SK-N-SH (cell line): ENCODE measurements at regions not wholly inside any gene's neighbourhood (a gene's known extent, or its start where the extent isn't known, plus 50 kb on each side); places are given as distances from the start of the nearest gene placed in this dataset.

ENCODE experiments used
- CTCF ChIA-PET: fragments of 300-600, 350-600 bp; formaldehyde crosslinking; extraction: SDS; loops from one replicate; lab custom pipeline; 2021; lab: Yijun Ruan, JAX
- POLR2A ChIA-PET: fragments of 350-600 bp; sonication (Branson Sonifier 250); formaldehyde crosslinking; extraction: SDS; loops from one replicate; lab custom pipeline; 2020; ENCODE audit warnings: antibody characterized with exemption, inconsistent platforms; lab: Yijun Ruan, JAX
- DNase-seq: peaks from one replicate; pipeline ENCODE4 v3.0.0; 2012
- H2AFZ ChIP-seq: fragments of 200-600 bp; sonication (generic); 2 replicates; pipeline ENCODE4 v1.8.1; 2016; ENCODE audit warnings: antibody characterized with exemption, mild to moderate bottlenecking, low read depth
- H3F3A ChIP-seq: fragments of 200-600 bp; sonication (generic); replicated peaks from 2 replicates; pipeline ENCODE3; 2016; ENCODE audit warnings: antibody characterized with exemption, mild to moderate bottlenecking; ENCODE audit not compliant: insufficient read depth
- H3K27ac ChIP-seq, 2 experiments: fragments of 200-500 bp in 1 of 2; fragments of 200-600 bp in 1 of 2; sonication (Bioruptor generic) in 1 of 2; sonication (generic), shearing (Covaris generic) in 1 of 2; 2 replicates each; pipeline versions ENCODE4 v1.5.1 to v1.6.1; 2014 to 2016; ENCODE audit warnings: low read depth in 2 of 2, inconsistent platforms in 1 of 2, low read length in 1 of 2, mild to moderate bottlenecking in 1 of 2, mixed read lengths in 1 of 2
- H3K27me3 ChIP-seq: fragments of 200-600 bp; sonication (generic), shearing (Covaris generic); 2 replicates; pipeline ENCODE4 v1.6.1; 2016; ENCODE audit warnings: mixed run types; ENCODE audit not compliant: insufficient read depth
- H3K36me3 ChIP-seq, 2 experiments: fragments of 200-500 bp in 1 of 2; fragments of 200-600 bp in 1 of 2; sonication (Bioruptor generic) in 1 of 2; sonication (generic) in 1 of 2; replicated peaks in 1 of 2; 2 replicates each; pipeline versions ENCODE3 to v1.5.1; 2014 to 2016; ENCODE audit warnings: low read length in 1 of 2, mild to moderate bottlenecking in 1 of 2; ENCODE audit not compliant: insufficient read depth in 2 of 2, control insufficient read depth in 1 of 2
- H3K4me1 ChIP-seq, 2 experiments: fragments of 200-500 bp in 1 of 2; fragments of 200-600 bp in 1 of 2; sonication (Bioruptor generic) in 1 of 2; sonication (generic), shearing (Covaris generic) in 1 of 2; 2 replicates each; pipeline versions ENCODE4 v1.5.1 to v1.6.1; 2014 to 2016; ENCODE audit warnings: low read depth in 1 of 2, low read length in 1 of 2, mixed run types in 1 of 2; ENCODE audit not compliant: insufficient read depth in 2 of 2, control insufficient read depth in 1 of 2
- H3K4me2 ChIP-seq: fragments of 200-600 bp; sonication (generic), shearing (Covaris generic); 2 replicates; pipeline ENCODE4 v1.6.1; 2017; ENCODE audit warnings: mixed run types
- H3K4me3 ChIP-seq, 2 experiments: fragments of 200-500 bp in 1 of 2; fragments of 200-600 bp in 1 of 2; sonication (Bioruptor generic) in 1 of 2; sonication (generic), shearing (Covaris generic) in 1 of 2; 2 replicates each; pipeline versions ENCODE4 v1.5.1 to v1.8.1; 2014 to 2016; ENCODE audit warnings: low read depth in 2 of 2, inconsistent platforms in 1 of 2, low read length in 1 of 2, mild to moderate bottlenecking in 1 of 2, mixed read lengths in 1 of 2, moderate library complexity in 1 of 2
- H3K79me2 ChIP-seq: fragments of 200-600 bp; sonication (generic); 2 replicates; pipeline ENCODE4 v1.8.1; 2017; ENCODE audit warnings: mild to moderate bottlenecking; ENCODE audit not compliant: insufficient read depth
- H3K9ac ChIP-seq: fragments of 200-600 bp; sonication (generic); 2 replicates; pipeline ENCODE4 v1.6.1; 2017; ENCODE audit warnings: mixed run types
- H3K9me2 ChIP-seq: fragments of 200-600 bp; sonication (generic); 2 replicates; pipeline ENCODE4 v1.6.1; 2017; ENCODE audit warnings: mixed run types
- H3K9me3 ChIP-seq: fragments of 200-600 bp; sonication (generic); 2 replicates; pipeline ENCODE4 v1.6.1; 2017; ENCODE audit warnings: mixed run types, mild to moderate bottlenecking, moderate library complexity
- H4K20me1 ChIP-seq: fragments of 200-600 bp; sonication (generic); 2 replicates; pipeline ENCODE4 v1.6.1; 2017; ENCODE audit warnings: mild to moderate bottlenecking, mixed run types; ENCODE audit not compliant: insufficient read depth
- ELF1 ChIP-seq: IDR thresholded peaks from 2 replicates; pipeline ENCODE4 v1.4.0; 2012
- EP300 ChIP-seq, 2 experiments: IDR thresholded peaks; 2 replicates each; pipeline versions ENCODE4 v1.4.0 to v1.6.1; 2012; ENCODE audit warnings: borderline replicate concordance in 1 of 2, low read depth in 1 of 2, low read length in 1 of 2
- EZH2phosphoT487 ChIP-seq: fragments of 200-600 bp; sonication (generic); IDR thresholded peaks from 2 replicates; pipeline ENCODE4 v1.6.1; 2017; ENCODE audit warnings: low read depth, mixed run types, mild to moderate bottlenecking, antibody characterized with exemption, moderate library complexity, borderline replicate concordance
- GABPA ChIP-seq: IDR thresholded peaks from 2 replicates; pipeline ENCODE4 v1.4.0; 2012; ENCODE audit warnings: low read depth, mild to moderate bottlenecking
- MEF2A ChIP-seq: IDR thresholded peaks from 2 replicates; pipeline ENCODE4 v1.4.0; 2012; ENCODE audit warnings: low read depth, borderline replicate concordance
- MXI1 ChIP-seq: IDR thresholded peaks from 2 replicates; pipeline ENCODE4 v1.6.1; 2012; ENCODE audit warnings: mild to moderate bottlenecking, low read depth, low read length, improper control_type of control experiment
- RAD21 ChIP-seq: IDR thresholded peaks from 2 replicates; pipeline ENCODE4 v1.6.1; 2012; ENCODE audit warnings: mild to moderate bottlenecking, low read length
- RCOR1 ChIP-seq: fragments of 150-350 bp; IDR thresholded peaks from 2 replicates; pipeline ENCODE4 v1.6.1; 2017; ENCODE audit warnings: antibody characterized with exemption, low read length
- RFX5 ChIP-seq: IDR thresholded peaks from 2 replicates; pipeline ENCODE4 v1.6.1; 2012; ENCODE audit warnings: mild to moderate bottlenecking, improper control_type of control experiment, low read length
- RXRA ChIP-seq: IDR thresholded peaks from 2 replicates; pipeline ENCODE4 v1.4.0; 2012; ENCODE audit warnings: low read depth, mild to moderate bottlenecking, borderline replicate concordance
- TCF12 ChIP-seq: IDR thresholded peaks from 2 replicates; pipeline ENCODE4 v1.4.0; 2012
- USF1 ChIP-seq: IDR thresholded peaks from 2 replicates; pipeline ENCODE4 v1.4.0; 2012; ENCODE audit warnings: low read depth, borderline replicate concordance
- YY1 ChIP-seq: IDR thresholded peaks from 2 replicates; pipeline ENCODE4 v1.4.0; 2012; ENCODE audit warnings: low read depth, mild to moderate bottlenecking
- WGBS: methylation state at CpG from one replicate; pipeline ENCODE4 v1.1.6; 2017; ENCODE audit warnings: low lambda C conversion rate; 5-methylcytosine and 5-hydroxymethylcytosine counted together
- TF ChIP-seq, protein P1 (sequence below): fragments of 200-600 bp; sonication (generic); IDR thresholded peaks from 2 replicates; pipeline ENCODE4 v1.6.1; 2017; ENCODE audit warnings: antibody characterized with exemption, mild to moderate bottlenecking, moderate library complexity

DNA sequence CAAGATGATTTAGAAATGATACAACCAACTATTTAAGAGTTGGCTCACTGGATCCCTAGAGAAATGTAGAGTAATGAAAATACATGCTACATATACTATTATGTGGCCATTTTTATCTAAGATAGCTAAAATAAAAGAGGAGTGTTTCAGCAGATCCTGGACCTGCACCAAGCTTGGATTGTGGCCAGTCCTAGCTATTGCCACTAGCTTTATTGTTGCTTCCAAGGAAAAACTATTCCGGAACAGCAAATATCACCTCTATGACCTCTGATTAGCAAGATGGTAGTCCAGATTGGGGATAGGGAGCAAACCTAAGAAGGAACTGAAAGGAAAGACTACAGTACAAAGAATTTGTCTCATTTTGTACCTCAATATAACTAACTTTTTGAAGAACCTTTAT is 63.7 kb upstream of the NDN start:
- Histone ChIP-seq H3K27ac (no peak overlapping the region), H3K36me3 (no peaks in the 10 kb centered on the region), H2AFZ (no peak overlapping the region), H4K20me1 (no peaks in the 10 kb centered on the region), H3F3A (no peaks in the 10 kb centered on the region), H3K9me2 (no peaks in the 10 kb centered on the region), H3K9me3 (no peaks in the 10 kb centered on the region), H3K4me2 (no peak overlapping the region), H3K79me2 (no peaks in the 10 kb centered on the region), H3K4me3 (no peak overlapping the region), H3K27me3 (no peaks in the 10 kb centered on the region), H3K9ac (no peak overlapping the region), H3K4me1 (no peaks in the 10 kb centered on the region)
- 0% methylated on average over 1 of the region's 1 CpG for WGBS
- no peak for DNase-seq
- ChIA-PET POLR2A (no interaction called here), CTCF (no interaction called here)
- no peak for TF ChIP-seq MXI1
- no peak for TF ChIP-seq MEF2A
- TF ChIP-seq USF1, result no peak

- no peak for TF ChIP-seq YY1
- TF ChIP-seq, protein P1, sequence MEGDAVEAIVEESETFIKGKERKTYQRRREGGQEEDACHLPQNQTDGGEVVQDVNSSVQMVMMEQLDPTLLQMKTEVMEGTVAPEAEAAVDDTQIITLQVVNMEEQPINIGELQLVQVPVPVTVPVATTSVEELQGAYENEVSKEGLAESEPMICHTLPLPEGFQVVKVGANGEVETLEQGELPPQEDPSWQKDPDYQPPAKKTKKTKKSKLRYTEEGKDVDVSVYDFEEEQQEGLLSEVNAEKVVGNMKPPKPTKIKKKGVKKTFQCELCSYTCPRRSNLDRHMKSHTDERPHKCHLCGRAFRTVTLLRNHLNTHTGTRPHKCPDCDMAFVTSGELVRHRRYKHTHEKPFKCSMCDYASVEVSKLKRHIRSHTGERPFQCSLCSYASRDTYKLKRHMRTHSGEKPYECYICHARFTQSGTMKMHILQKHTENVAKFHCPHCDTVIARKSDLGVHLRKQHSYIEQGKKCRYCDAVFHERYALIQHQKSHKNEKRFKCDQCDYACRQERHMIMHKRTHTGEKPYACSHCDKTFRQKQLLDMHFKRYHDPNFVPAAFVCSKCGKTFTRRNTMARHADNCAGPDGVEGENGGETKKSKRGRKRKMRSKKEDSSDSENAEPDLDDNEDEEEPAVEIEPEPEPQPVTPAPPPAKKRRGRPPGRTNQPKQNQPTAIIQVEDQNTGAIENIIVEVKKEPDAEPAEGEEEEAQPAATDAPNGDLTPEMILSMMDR, result no peak
- TF ChIP-seq USF1, result no peak
- TF ChIP-seq MXI1, result no peak
- no peak for TF ChIP-seq EP300 (IDR thresholded peaks at IDR 0.05; ENCODE audit: borderline replicate concordance in 1 of 2, low read depth in 1 of 2, low read length in 1 of 2)
- TF ChIP-seq ELF1, result no peak
- WGBS, result 13% methylated on average over 1 of the region's 2 CpGs
These were observed 66.1 kb upstream of the NDN start for GRCh38 chr15:23753248-23753647.

DNA sequence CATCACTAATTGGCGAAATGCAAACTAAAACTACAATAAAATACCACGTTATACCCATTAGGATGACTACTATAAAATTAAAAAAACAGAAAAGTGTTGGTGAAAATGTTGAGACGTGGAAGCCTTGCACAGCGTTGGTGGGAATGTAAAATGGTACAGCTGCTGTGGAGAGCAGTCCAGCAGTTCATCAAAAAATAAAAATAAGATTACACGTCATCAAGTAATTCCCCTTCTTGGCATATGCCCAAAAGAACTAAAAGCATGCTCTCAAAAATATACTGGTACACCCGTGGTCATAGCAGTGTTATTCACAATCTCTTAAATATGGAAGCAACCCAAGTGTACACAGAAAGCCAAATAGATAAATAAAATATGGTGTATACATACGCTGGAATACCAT is 71.8 kb upstream of the NDN start:
- CTCF ChIA-PET, result no interaction called here
- TF ChIP-seq RXRA (no peak), TCF12 (no peak), USF1 (no peak), GABPA (no peak), EP300 (IDR thresholded peaks at IDR 0.05; ENCODE audit: borderline replicate concordance in 1 of 2, low read depth in 1 of 2, low read length in 1 of 2) (no peak), RFX5 (no peak), RCOR1 (no peak), MXI1 (no peak), YY1 (no peak), EZH2phosphoT487 (no peak), RAD21 (no peak)
- TF ChIP-seq, protein P1, result no peak

More at GRCh38 chr15:23753248-23753647, 66.1 kb upstream of the NDN start:
- no peaks in the 10 kb centered on the region for H3K79me2 ChIP-seq
- H3K4me3 ChIP-seq, result no peak overlapping the region
- no peaks in the 10 kb centered on the region for H3F3A ChIP-seq
- H3K27me3 ChIP-seq, result no peaks in the 10 kb centered on the region
- CTCF ChIA-PET, result no interaction called here
- no peaks in the 10 kb centered on the region for H3K4me1 ChIP-seq
- no peak for DNase-seq
- POLR2A ChIA-PET, result no interaction called here
- no peak overlapping the region for H2AFZ ChIP-seq
- H3K9me2 ChIP-seq, result no peaks in the 10 kb centered on the region
- H3K9ac ChIP-seq, result no peak overlapping the region
- H3K4me2 ChIP-seq, result no peak overlapping the region
- H3K9me3 ChIP-seq, result no peaks in the 10 kb centered on the region
- no peaks in the 10 kb centered on the region for H4K20me1 ChIP-seq
- no peaks in the 10 kb centered on the region for H3K36me3 ChIP-seq
- H3K27ac ChIP-seq, result no peak overlapping the region

More for the DNA sequence above, 71.8 kb upstream of the NDN start:
- no peak for DNase-seq
- Histone ChIP-seq H3K4me3 (no peak overlapping the region), H3K9me3 (no peaks in the 10 kb centered on the region), H3K4me2 (no peak overlapping the region), H3K27me3 (no peaks in the 10 kb centered on the region), H2AFZ (no peak overlapping the region), H4K20me1 (no peaks in the 10 kb centered on the region), H3K27ac (no peak overlapping the region), H3K4me1 (no peaks in the 10 kb centered on the region), H3F3A (no peaks in the 10 kb centered on the region), H3K9me2 (no peaks in the 10 kb centered on the region), H3K9ac (no peak overlapping the region), H3K36me3 (no peaks in the 10 kb centered on the region), H3K79me2 (no peaks in the 10 kb centered on the region)
- under 1% methylated on average over 7 of the region's 7 CpGs for WGBS
- POLR2A ChIA-PET, result no interaction called here
